ENCODE measurements at regions not wholly inside any gene's neighbourhood (a gene's known extent, or its start where the extent isn't known, plus 50 kb on each side); places are given as distances from the start of the nearest gene placed in this dataset.

- TF ChIP-seq CTCF (IDR thresholded peaks at IDR 0.05) = no peak
- no peak for TF ChIP-seq POLR2A (IDR thresholded peaks at IDR 0.05)
These were observed 126.7 kb downstream of the GDAP2 start for GRCh38 chr1:117802531-117803257.

Measured in right lobe of liver (tissue), 4 donors.